Colonic mucosa (tissue), 4 donors: ENCODE measurements at regions not wholly inside any gene's neighbourhood (a gene's known extent, or its start where the extent isn't known, plus 50 kb on each side); places are given as distances from the start of the nearest gene placed in this dataset.
"Not testable (repeated sequence)": the region's sequence is repeated elsewhere in the genome, so short reads cannot be mapped to it uniquely, and the experiment has no call there.

Source experiments
- DNase-seq: peaks from one replicate; pipeline ENCODE4 v3.0.0-alpha.2; 2020
- H3K27ac ChIP-seq: fragments of 200-600 bp; one replicate; pipeline ENCODE4 v1.8.0; 2021
- H3K27me3 ChIP-seq: fragments of 200-600 bp; one replicate; pipeline ENCODE4 v1.8.0; 2021
- H3K36me3 ChIP-seq: fragments of 200-600 bp; one replicate; pipeline ENCODE4 v1.8.0; 2021
- H3K4me1 ChIP-seq: fragments of 200-600 bp; one replicate; pipeline ENCODE4 v1.8.0; 2021; ENCODE audit warnings: mild to moderate bottlenecking
- H3K4me3 ChIP-seq: fragments of 200-600 bp; one replicate; pipeline ENCODE4 v1.8.0; 2021
- H3K9ac ChIP-seq, 2 donors: one replicate each; pipeline ENCODE4 v1.7.0; 2013; ENCODE audit warnings: control low read depth in 2 of 2, low read depth in 2 of 2, low read length in 2 of 2
- H3K9me3 ChIP-seq: fragments of 200-600 bp; one replicate; pipeline ENCODE4 v1.8.0; 2021
- intact Hi-C: fragments of 100-400 bp; cut with DNase I; formaldehyde crosslinking; loops from one replicate; pipeline ENCODE4 v1.14.1; 2022
- TF ChIP-seq, protein P1 (sequence below): fragments of 200-600 bp; IDR thresholded peaks from one replicate; pipeline ENCODE4 v1.8.0; 2022; ENCODE audit warnings: antibody characterized with exemption, mild to moderate bottlenecking
- donor health status: healthy.
- donor health status: DM: no; HTN: no; CAD: no.
- donor health status: DM: no; HTN: no; CAD: no.

DNA sequence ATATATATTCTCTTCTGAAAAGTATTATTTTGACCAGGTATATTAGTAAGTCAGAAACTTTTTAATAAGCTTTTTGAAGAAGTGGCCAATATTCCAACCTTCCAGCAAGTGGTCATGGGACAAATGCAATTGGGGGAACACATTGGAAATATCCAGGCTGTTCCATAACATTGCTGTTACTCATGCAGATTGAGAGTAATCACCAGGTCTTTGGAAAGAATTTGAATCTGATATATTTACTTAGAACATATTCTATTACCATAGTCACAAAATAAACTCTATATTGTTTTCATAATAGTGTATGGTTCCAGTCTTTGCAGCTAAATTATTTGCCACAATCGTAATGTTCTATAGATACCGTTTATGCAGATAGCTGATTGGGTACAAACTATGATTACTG lies 102.8 kb downstream of the TAF11L14 start:
- Histone ChIP-seq H3K4me1 (no peaks in the 10 kb centered on the region), H3K36me3 (no peaks in the 10 kb centered on the region), H3K27me3 (no peaks in the 10 kb centered on the region), H3K9ac (no peak overlapping the region), H3K9me3 (no peaks in the 10 kb centered on the region), H3K27ac (no peak overlapping the region), H3K4me3 (no peak overlapping the region)
- no peak for DNase-seq
- TF ChIP-seq, protein P1, sequence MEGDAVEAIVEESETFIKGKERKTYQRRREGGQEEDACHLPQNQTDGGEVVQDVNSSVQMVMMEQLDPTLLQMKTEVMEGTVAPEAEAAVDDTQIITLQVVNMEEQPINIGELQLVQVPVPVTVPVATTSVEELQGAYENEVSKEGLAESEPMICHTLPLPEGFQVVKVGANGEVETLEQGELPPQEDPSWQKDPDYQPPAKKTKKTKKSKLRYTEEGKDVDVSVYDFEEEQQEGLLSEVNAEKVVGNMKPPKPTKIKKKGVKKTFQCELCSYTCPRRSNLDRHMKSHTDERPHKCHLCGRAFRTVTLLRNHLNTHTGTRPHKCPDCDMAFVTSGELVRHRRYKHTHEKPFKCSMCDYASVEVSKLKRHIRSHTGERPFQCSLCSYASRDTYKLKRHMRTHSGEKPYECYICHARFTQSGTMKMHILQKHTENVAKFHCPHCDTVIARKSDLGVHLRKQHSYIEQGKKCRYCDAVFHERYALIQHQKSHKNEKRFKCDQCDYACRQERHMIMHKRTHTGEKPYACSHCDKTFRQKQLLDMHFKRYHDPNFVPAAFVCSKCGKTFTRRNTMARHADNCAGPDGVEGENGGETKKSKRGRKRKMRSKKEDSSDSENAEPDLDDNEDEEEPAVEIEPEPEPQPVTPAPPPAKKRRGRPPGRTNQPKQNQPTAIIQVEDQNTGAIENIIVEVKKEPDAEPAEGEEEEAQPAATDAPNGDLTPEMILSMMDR: no peak
- intact Hi-C loops: no loop called here

DNA sequence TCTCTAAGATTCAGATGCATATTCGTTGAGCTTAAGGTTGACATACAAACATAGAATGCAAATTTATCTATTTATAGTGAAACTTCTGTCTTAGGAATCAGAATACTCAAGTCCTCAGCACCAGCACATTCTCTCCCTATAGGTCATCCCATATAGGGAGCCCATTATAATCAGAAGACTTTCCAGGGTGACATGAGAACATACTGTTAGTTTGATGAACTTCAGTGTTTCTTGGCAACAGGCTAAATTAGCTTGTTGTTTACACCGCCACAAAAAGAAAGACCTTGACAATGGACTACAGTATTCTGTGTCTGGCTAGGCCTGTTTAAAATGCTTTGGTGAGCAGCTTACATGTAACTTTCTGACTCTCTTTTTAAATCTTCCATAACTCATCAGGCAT lies 104.2 kb downstream of the TAF11L14 start:
- DNase-seq: no peak
- TF ChIP-seq, protein P1: no peak
- intact Hi-C loops: no loop called here
- H3K9ac ChIP-seq: no peak overlapping the region
- no peaks in the 10 kb centered on the region for H3K36me3 ChIP-seq
- no peak overlapping the region for H3K27ac ChIP-seq
- H3K4me3 ChIP-seq: no peak overlapping the region
- H3K4me1 ChIP-seq: no peaks in the 10 kb centered on the region
- no peaks in the 10 kb centered on the region for H3K27me3 ChIP-seq
- H3K9me3 ChIP-seq: no peaks in the 10 kb centered on the region

DNA sequence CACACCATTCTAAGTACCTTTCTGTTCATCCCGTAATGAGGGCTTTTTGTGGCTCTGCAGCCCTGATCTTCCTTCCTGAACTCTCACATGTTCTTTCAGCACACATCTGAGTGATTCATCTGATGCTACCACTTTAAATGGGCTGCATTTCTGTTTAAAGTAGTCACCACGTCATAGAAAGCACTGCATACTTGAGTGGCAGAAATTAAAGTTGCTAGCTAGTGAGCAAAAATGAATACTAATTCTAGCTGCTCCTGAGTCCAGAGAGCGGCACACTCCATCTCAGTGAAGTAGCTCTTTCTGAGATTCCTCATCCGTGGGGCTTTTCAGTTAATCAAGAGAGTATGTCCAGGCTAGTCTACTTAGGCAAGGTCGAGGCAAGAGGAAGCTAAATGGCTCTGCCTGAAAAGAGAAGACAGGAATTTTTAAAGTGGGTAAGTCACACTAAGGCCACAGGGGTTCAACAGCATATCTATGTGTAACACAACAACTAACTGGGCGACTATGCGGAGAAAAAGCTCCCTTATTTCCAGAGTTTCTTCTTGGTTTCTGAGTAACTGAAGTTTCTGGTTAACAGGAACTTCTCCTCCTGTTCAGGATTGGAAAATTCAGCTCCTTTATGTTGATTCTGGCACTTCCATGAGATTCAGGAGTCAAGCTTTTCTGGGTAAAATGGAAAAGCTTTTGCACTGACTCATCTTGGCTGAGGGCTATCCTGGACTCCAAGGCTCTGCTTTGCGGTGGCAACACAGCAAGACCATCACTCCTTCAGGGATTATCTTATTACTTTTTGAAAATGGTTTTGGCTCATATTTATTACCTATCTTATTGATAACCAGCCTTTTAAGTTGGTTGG lies 109.5 kb downstream of the TAF11L14 start:
- Histone ChIP-seq H3K4me3 (no peak overlapping the region), H3K36me3 (no peaks in the 10 kb centered on the region), H3K9ac (no peak overlapping the region), H3K27ac (no peak overlapping the region), H3K27me3 (no peaks in the 10 kb centered on the region), H3K9me3 (no peaks in the 10 kb centered on the region), H3K4me1 (no peaks in the 10 kb centered on the region)
- DNase-seq: no peak
- intact Hi-C loops: no loop called here
- TF ChIP-seq, protein P1: no peak

DNA sequence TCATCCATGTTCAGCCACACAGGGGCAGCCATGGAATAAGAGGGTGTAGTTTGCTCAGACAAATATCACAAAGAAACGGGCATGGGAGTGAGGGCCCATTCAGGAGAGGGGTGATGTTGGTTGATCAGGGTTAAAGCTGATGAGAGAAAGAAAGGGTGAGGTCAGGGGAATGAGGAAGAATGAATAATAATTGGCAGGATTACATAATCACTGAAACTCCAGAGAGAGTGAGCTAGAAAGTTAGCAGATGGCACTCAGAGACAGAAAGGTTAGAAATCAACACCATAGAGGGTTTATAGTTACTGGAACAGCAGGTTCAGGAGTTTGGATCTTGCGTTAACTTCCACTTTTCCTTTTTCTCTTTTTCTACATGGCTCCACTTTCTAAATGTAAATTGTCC lies 113.9 kb downstream of the TAF11L14 start:
- Histone ChIP-seq H3K9ac (no peak overlapping the region), H3K4me3 (no peak overlapping the region), H3K4me1 (no peaks in the 10 kb centered on the region), H3K9me3 (no peaks in the 10 kb centered on the region), H3K27ac (no peak overlapping the region), H3K27me3 (no peaks in the 10 kb centered on the region), H3K36me3 (no peaks in the 10 kb centered on the region)
- DNase-seq: no peak
- TF ChIP-seq, protein P1: no peak
- intact Hi-C loops: no loop called here

DNA sequence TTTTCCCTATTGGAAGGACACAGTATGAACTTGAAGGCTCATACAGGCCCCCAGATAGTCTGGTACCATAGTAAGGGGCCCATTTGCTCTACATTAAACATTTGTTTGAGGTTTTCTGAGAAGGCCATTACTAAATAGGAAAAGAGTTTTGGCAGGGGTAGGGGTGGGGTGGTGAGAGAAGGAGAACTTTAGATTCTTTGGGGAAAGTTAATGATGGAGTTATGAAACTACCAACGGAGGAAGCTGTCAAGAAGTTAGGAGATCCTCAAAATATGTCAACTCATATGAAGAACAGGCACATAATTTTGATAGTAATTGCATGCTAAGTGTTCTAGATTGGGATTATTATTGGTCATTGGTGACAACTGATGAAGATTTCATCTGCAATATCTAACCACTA lies 114.7 kb downstream of the TAF11L14 start:
- no peak for DNase-seq
- Histone ChIP-seq H3K9ac (no peak overlapping the region), H3K36me3 (no peaks in the 10 kb centered on the region), H3K4me1 (no peaks in the 10 kb centered on the region), H3K4me3 (no peak overlapping the region), H3K27ac (no peak overlapping the region), H3K27me3 (no peaks in the 10 kb centered on the region), H3K9me3 (no peaks in the 10 kb centered on the region)
- TF ChIP-seq, protein P1: no peak
- intact Hi-C loops: no loop called here

DNA sequence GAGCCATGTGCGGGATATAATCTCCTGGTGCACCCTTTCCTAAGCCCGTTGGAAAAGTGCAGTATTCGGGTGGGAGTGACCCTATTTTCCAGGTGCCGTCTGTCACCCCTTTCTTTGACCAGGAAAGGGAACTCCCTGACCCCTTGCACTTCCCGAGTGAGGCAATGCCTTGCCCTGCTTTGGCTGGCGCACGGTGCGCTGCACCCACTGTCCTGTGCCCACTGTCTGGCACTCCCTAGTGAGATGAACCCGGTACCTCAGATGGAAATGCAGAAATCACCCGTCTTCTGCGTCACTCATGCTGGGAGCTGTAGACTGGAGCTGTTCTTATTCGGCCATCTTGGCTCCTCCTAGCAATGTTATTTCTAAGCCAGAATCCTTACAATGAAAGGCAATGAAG lies 121.1 kb downstream of the TAF11L14 start:
- H3K4me3 ChIP-seq, H3K4me1 ChIP-seq, H3K27ac ChIP-seq, H3K27me3 ChIP-seq, H3K9ac ChIP-seq, H3K9me3 ChIP-seq, DNase-seq, H3K36me3 ChIP-seq, intact Hi-C loops: not testable (repeated sequence)
